Upper lobe of left lung (tissue), 6 donors: ENCODE measurements at regions not wholly inside any gene's neighbourhood (a gene's known extent, or its start where the extent isn't known, plus 50 kb on each side); places are given as distances from the start of the nearest gene placed in this dataset.

Experiments
- ATAC-seq, 2 donors: fragments of 200-7000 bp; cut with Tn5 transposase; one replicate each; pipeline ENCODE4 v1.9.1; 2022; ENCODE audit warnings: mild to moderate bottlenecking in 2 of 2, moderate library complexity in 2 of 2; ENCODE audit not compliant: low FRiP score in 2 of 2
- DNase-seq, 2 donors: peaks; one replicate each; pipeline ENCODE4 v3.0.0-alpha.2; 2019 to 2020
- H3K27ac ChIP-seq, 4 donors: fragments of 200-600 bp; sonication (generic); one replicate each; pipeline ENCODE4 v1.5.1; 2016 to 2019
- H3K27me3 ChIP-seq, 4 donors: fragments of 200-600 bp; sonication (generic); one replicate each; pipeline ENCODE4 v1.5.1; 2017 to 2019
- H3K36me3 ChIP-seq, 4 donors: fragments of 200-600 bp; sonication (generic); one replicate each; pipeline ENCODE4 v1.5.1; 2016 to 2019
- H3K4me1 ChIP-seq, 4 donors: fragments of 200-600 bp; sonication (generic); one replicate each; pipeline ENCODE4 v1.5.1; 2018 to 2019
- H3K4me3 ChIP-seq, 4 donors: fragments of 200-600 bp; sonication (generic); one replicate each; pipeline ENCODE4 v1.5.1; 2017 to 2019; ENCODE audit warnings: mild to moderate bottlenecking in 2 of 4, moderate library complexity in 1 of 4
- H3K9me3 ChIP-seq, 4 donors: fragments of 200-600 bp; sonication (generic); one replicate each; pipeline ENCODE4 v1.5.1; 2018 to 2019
- EP300 ChIP-seq, 4 donors: sonication (generic); formaldehyde crosslinking; IDR thresholded peaks; one replicate each; pipeline ENCODE4 v1.5.1; 2017; ENCODE audit warnings: antibody characterized with exemption in 4 of 4, control low read depth in 2 of 4
- POLR2A ChIP-seq, 4 donors: fragments of 450-650 bp; IDR thresholded peaks; one replicate each; pipeline ENCODE4 v1.5.1; 2016 to 2017; ENCODE audit warnings: antibody characterized with exemption in 4 of 4, mild to moderate bottlenecking in 2 of 4
- POLR2AphosphoS5 ChIP-seq, 2 donors: sonication (generic); formaldehyde crosslinking; IDR thresholded peaks; one replicate each; pipeline ENCODE4 v1.5.1; 2017; ENCODE audit warnings: antibody characterized with exemption in 2 of 2
- WGBS, 2 donors: methylation state at CpG; one replicate each; pipeline ENCODE4 v1.1.5; 2017 to 2018; 5-methylcytosine and 5-hydroxymethylcytosine counted together
- TF ChIP-seq, protein P1 (sequence below), 6 experiments: fragments of 450-650 bp in 4 of 6; fragments of 200-600 bp in 2 of 6; sonication (generic) in 2 of 6; IDR thresholded peaks; one replicate each; pipeline ENCODE4 v1.5.1; 2016 to 2019; ENCODE audit warnings: antibody characterized with exemption in 6 of 6
- donor health status: DM: no; HTN: no; CAD: no; lungs with moderate emphysema.
- donor health status: DM: no; HTN: yes; CAD: no; lungs with severe emphysema.

DNA sequence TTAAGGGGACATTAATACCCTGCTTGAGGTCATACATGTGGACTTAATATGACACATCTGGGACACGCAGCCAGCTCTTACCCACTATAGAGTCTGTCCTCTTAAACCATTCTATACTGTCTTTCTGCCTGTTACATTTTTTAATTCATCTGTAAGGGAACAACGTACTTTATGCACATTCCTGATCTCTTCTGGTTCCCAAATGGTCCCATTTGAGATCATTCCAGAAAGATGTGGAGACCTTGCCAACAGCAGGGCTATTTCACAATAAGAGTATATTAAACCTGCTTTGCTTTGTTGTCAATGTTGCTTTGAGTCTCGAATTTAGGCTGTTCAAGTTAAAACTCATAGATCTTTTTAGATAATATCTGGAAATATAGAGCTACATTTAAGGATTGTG is 332.2 kb upstream of the RAG2 start:
- no peaks in the 10 kb centered on the region for H3K36me3 ChIP-seq
- H3K9me3 ChIP-seq, result no peaks in the 10 kb centered on the region
- TF ChIP-seq, protein P1, sequence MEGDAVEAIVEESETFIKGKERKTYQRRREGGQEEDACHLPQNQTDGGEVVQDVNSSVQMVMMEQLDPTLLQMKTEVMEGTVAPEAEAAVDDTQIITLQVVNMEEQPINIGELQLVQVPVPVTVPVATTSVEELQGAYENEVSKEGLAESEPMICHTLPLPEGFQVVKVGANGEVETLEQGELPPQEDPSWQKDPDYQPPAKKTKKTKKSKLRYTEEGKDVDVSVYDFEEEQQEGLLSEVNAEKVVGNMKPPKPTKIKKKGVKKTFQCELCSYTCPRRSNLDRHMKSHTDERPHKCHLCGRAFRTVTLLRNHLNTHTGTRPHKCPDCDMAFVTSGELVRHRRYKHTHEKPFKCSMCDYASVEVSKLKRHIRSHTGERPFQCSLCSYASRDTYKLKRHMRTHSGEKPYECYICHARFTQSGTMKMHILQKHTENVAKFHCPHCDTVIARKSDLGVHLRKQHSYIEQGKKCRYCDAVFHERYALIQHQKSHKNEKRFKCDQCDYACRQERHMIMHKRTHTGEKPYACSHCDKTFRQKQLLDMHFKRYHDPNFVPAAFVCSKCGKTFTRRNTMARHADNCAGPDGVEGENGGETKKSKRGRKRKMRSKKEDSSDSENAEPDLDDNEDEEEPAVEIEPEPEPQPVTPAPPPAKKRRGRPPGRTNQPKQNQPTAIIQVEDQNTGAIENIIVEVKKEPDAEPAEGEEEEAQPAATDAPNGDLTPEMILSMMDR (IDR thresholded peaks at IDR 0.05), result no peak
- TF ChIP-seq POLR2AphosphoS5 (IDR thresholded peaks at IDR 0.05), result no peak
- H3K27ac ChIP-seq, result no peak overlapping the region
- WGBS, 2 donors, result 67 to 81% methylated on average over 3 of the region's 3 CpGs
- no peaks in the 10 kb centered on the region for H3K4me1 ChIP-seq
- ATAC-seq (no peak), DNase-seq (no peak)
- no peak overlapping the region for H3K4me3 ChIP-seq
- H3K27me3 ChIP-seq, result no peaks in the 10 kb centered on the region

DNA sequence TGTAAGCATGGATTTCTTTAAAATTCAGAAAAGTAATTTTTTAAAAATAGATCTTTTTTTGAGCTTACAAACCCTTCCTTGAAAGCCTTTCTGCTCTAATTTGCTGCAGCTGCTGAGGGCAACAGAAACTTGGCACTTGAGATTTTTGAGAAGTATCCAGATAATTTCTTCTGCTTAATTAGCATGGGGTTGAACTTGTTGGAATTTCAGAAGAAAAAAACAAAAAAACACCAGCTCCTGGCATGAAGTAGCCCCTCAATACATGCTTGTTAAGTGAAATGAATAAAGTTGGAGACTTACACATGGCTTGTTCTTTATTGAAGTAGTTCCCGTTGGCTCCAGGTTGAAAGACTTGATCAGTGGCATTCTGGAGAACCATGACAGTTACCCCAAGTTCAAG is 331.4 kb upstream of the RAG2 start:
- H3K36me3 ChIP-seq, result no peaks in the 10 kb centered on the region
- DNase-seq (no peak), ATAC-seq (no peak)
- no peak overlapping the region for H3K27ac ChIP-seq
- no peaks in the 10 kb centered on the region for H3K9me3 ChIP-seq
- TF ChIP-seq EP300 (IDR thresholded peaks at IDR 0.05), result no peak
- TF ChIP-seq, protein P1 (IDR thresholded peaks at IDR 0.05), result no peak
- WGBS, 2 donors, result 80 to 84% methylated on average over 1 of the region's 1 CpG
- no peak overlapping the region for H3K4me3 ChIP-seq
- no peaks in the 10 kb centered on the region for H3K4me1 ChIP-seq
- no peaks in the 10 kb centered on the region for H3K27me3 ChIP-seq

DNA sequence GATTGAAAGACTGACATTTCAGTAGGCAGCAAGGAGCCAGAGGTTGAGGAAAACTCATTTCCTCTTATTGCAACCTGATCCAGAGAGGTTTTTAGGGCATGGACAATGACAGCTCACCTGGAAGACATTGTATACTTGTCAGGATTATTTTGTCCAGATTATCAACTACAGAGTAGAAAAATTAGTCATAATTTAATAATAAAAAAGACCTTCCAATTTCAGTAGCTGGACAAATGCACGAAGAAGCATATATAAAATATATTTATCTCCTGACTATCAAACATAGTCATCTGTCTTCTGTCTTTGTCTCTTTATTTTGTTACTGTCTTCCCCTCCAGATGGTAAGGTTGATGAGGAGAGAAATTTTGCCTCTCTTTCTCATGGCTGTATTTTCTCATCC is 330.6 kb upstream of the RAG2 start:
- no peaks in the 10 kb centered on the region for H3K27me3 ChIP-seq
- ATAC-seq, result no peak
- H3K4me3 ChIP-seq, result no peak overlapping the region
- H3K36me3 ChIP-seq, result no peaks in the 10 kb centered on the region
- DNase-seq, result no peak
- H3K27ac ChIP-seq, result no peak overlapping the region
- no peak for TF ChIP-seq POLR2AphosphoS5 (IDR thresholded peaks at IDR 0.05)
- TF ChIP-seq, protein P1 (IDR thresholded peaks at IDR 0.05), result no peak
- TF ChIP-seq EP300 (IDR thresholded peaks at IDR 0.05), result no peak
- TF ChIP-seq POLR2A (IDR thresholded peaks at IDR 0.05), result no peak
- no peaks in the 10 kb centered on the region for H3K9me3 ChIP-seq
- WGBS, 2 donors, result 47 to 60% methylated on average over 1 of the region's 1 CpG
- H3K4me1 ChIP-seq, result no peaks in the 10 kb centered on the region

DNA sequence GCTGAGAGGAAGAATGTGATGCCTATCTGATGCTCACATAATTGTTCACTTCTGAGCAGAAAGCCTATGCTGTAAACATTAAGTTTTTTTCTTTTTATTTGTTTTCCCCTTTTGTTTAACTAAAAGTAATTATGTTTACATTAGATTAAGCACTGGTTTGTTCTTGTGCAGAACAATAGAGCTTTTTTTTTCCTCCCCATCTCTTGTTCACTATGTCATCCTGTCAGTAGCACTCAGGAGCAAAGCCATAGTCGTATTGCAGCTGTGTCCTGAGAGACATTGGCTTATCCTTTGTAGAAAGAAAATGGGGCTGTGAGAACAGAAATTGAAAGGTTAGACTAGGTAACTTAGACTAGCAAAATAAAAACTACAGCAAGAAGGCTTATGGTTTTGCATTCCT is 301.8 kb upstream of the RAG2 start:
- 6 to 16% methylated on average over 1 of the region's 1 CpG for WGBS, 2 donors
- H3K4me1 ChIP-seq, result no peaks in the 10 kb centered on the region
- no peaks in the 10 kb centered on the region for H3K36me3 ChIP-seq
- ATAC-seq (no peak), DNase-seq (no peak)
- no peak overlapping the region for H3K4me3 ChIP-seq
- no peaks in the 10 kb centered on the region for H3K9me3 ChIP-seq
- TF ChIP-seq POLR2A (IDR thresholded peaks at IDR 0.05) (no peak), POLR2AphosphoS5 (IDR thresholded peaks at IDR 0.05) (no peak), EP300 (IDR thresholded peaks at IDR 0.05) (no peak)
- no peak overlapping the region for H3K27ac ChIP-seq
- H3K27me3 ChIP-seq, result no peaks in the 10 kb centered on the region

DNA sequence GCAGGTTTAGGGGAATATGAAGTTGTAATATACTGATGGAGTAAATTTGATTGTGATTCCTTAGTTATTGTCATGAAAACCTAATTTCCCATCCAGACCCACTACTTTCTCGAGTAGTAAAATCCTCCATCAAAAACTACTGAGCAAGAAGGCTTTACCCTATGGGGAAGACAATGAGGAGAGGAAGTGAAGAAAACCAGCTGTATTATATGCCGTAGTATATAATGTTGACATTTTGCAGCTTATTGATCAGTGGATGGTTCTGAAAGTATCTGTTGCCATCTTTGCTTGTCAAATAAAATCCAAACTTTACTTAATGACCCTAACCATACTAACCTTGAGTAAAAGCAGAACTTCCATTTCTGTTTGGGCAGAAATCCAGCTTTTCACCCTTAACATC is 292.8 kb upstream of the RAG2 start:
- Histone ChIP-seq H3K9me3 (no peaks in the 10 kb centered on the region), H3K4me1 (no peaks in the 10 kb centered on the region), H3K27me3 (no peaks in the 10 kb centered on the region), H3K4me3 (no peak overlapping the region), H3K36me3 (no peaks in the 10 kb centered on the region), H3K27ac (no peak overlapping the region)
- ATAC-seq, result no peak
- TF ChIP-seq POLR2A (IDR thresholded peaks at IDR 0.05), result no peak
- TF ChIP-seq EP300 (IDR thresholded peaks at IDR 0.05), result no peak
- TF ChIP-seq, protein P1 (IDR thresholded peaks at IDR 0.05), result no peak
- TF ChIP-seq POLR2AphosphoS5 (IDR thresholded peaks at IDR 0.05), result no peak
- WGBS, 2 donors, result 32 to 63% methylated on average over 2 of the region's 2 CpGs
- no peak for DNase-seq
